HG02973 (cell line): ENCODE measurements at regions not wholly inside any gene's neighbourhood (a gene's known extent, or its start where the extent isn't known, plus 50 kb on each side); places are given as distances from the start of the nearest gene placed in this dataset.
"Not testable (repeated sequence)": the region's sequence is repeated elsewhere in the genome, so short reads cannot be mapped to it uniquely, and the experiment has no call there.

Source experiments
- ATAC-seq: cut with Tn5 transposase; IDR thresholded peaks from one replicate; pipeline ENCODE4 v1.9.1; 2021; ENCODE audit warnings: moderate library complexity; ENCODE audit not compliant: unreplicated experiment

GRCh38 chr13:23947893-23948292 lies 50.6 kb upstream of the C1QTNF9B start:
- ATAC-seq, result no peak

GRCh38 chr13:23949200-23949599 lies 51.9 kb upstream of the C1QTNF9B start:
- no peak for ATAC-seq

- ATAC-seq, result no peak
Measured at GRCh38 chr13:23949736-23950135, 52.4 kb upstream of the C1QTNF9B start.

- ATAC-seq, result no peak
Measured at GRCh38 chr13:23950736-23951510, 53.6 kb upstream of the C1QTNF9B start.

GRCh38 chr13:23952796-23953195 lies 55.5 kb upstream of the C1QTNF9B start:
- ATAC-seq, result no peak

- no peak for ATAC-seq
Measured at GRCh38 chr13:23953860-23954512, 56.7 kb upstream of the C1QTNF9B start.

- ATAC-seq, result no peak
Measured at GRCh38 chr13:23955064-23955463, 57.8 kb upstream of the C1QTNF9B start.

GRCh38 chr13:23956106-23956505 lies 58.8 kb upstream of the C1QTNF9B start:
- ATAC-seq, result no peak

- no peak for ATAC-seq
Measured at GRCh38 chr13:23957981-23958380, 60.7 kb upstream of the C1QTNF9B start.

GRCh38 chr13:23959231-23959862 lies 62.0 kb upstream of the C1QTNF9B start:
- ATAC-seq, result no peak

GRCh38 chr13:23960566-23961156 lies 63.4 kb upstream of the C1QTNF9B start:
- no peak for ATAC-seq

- ATAC-seq, result no peak
Measured at GRCh38 chr13:23963184-23963931, 66.1 kb upstream of the C1QTNF9B start.

GRCh38 chr13:23963947-23964346 lies 66.6 kb upstream of the C1QTNF9B start:
- ATAC-seq, result no peak

GRCh38 chr13:23965346-23965745 lies 68.0 kb upstream of the C1QTNF9B start:
- ATAC-seq, result no peak

- no peak for ATAC-seq
Measured at GRCh38 chr13:23966221-23966690, 69.0 kb upstream of the C1QTNF9B start.

GRCh38 chr13:23966691-23967615 lies 69.7 kb upstream of the C1QTNF9B start:
- peak; percentile 53 for ATAC-seq

GRCh38 chr13:23967792-23968191 lies 70.5 kb upstream of the C1QTNF9B start:
- not testable (repeated sequence) for ATAC-seq

GRCh38 chr13:23969647-23970046 lies 72.3 kb upstream of the C1QTNF9B start:
- ATAC-seq, result no peak

GRCh38 chr13:23979361-23980159 lies 82.3 kb upstream of the C1QTNF9B start:
- ATAC-seq, result peak; percentile 57
